SK-N-MC (cell line): ENCODE measurements at regions not wholly inside any gene's neighbourhood (a gene's known extent, or its start where the extent isn't known, plus 50 kb on each side); places are given as distances from the start of the nearest gene placed in this dataset.

Experiments used
- EZH2 ChIP-seq: fragments of 200-600 bp; sonication (generic); IDR thresholded peaks from one replicate; pipeline ENCODE4 v1.6.1; 2017; ENCODE audit warnings: antibody characterized with exemption
- FOXP2 ChIP-seq: optimal IDR thresholded peaks from 2 replicates; pipeline ENCODE3; 2011; ENCODE audit warnings: mild to moderate bottlenecking, moderate library complexity; ENCODE audit not compliant: insufficient read depth; ENCODE audit errors: extremely low read length, control extremely low read depth
- POLR2AphosphoS5 ChIP-seq: IDR thresholded peaks from 2 replicates; pipeline ENCODE4 v1.6.1; 2012; ENCODE audit warnings: mild to moderate bottlenecking, low read depth, low read length, borderline replicate concordance

DNA sequence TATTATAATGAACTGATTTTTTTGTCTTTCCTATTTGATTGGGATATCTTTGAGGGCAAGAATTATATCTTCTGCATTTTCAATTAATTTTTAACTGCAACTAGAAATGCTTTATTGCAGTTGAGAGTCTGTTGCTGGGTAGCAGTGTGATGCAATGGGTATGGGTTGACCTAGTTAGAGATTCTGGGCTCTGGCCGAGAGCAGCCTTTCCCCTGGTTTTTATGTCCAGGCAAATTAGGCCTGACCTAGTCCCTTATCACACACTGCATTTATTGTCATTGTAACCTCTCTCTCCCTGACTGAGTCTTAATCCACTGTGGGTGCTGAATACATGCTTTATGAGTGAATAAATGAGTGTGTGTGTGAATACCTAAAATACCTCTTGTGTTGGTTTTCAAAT lies 206.4 kb upstream of the PTGFR start:
- TF ChIP-seq EZH2 (no peak), POLR2AphosphoS5 (no peak), FOXP2 (no peak)
